ENCODE measurements at regions not wholly inside any gene's neighbourhood (a gene's known extent, or its start where the extent isn't known, plus 50 kb on each side); places are given as distances from the start of the nearest gene placed in this dataset.

DNA sequence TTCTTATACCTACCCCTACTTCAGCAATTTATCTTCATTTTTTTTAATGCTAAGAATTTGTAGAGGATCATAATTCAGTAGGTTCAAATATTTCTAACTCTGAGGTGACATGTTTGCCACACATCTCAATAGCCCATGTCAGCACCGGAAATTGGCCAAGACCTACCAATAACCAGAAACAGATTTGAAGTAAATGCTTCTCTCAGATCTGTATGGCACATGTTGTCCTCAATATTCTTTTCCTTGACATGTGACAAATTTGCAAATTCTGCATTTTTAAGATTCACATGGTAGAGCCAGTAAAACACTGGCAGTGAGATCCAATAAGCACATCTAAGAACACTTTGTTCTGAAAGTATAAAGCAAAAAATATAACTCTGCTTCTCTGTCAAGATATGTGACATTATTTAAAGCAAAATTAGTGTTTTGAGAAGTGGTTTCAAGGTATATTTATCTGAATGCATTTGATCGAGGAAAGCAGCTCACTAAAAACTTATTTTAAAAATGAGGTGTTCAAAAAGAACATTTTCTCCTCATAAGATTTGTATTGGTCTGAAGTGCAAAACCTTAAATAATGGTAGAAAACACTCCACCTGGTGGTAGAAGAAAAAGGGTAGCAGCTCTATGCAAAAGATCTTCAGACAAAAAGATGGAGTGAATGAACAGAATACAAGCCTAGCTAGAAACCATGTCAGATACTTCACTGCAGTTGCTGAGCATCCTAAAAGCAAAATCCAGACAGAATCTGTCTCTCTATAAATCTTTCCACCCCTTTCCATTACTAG, 513.8 kb upstream of the FAM241A start:
- no peak for DNase-seq

- DNase-seq: no peak
Measured at GRCh38 chr4:111632641-111633151, 512.6 kb upstream of the FAM241A start.

GRCh38 chr4:111633663-111634266, 511.5 kb upstream of the FAM241A start:
- DNase-seq: no peak

DNA sequence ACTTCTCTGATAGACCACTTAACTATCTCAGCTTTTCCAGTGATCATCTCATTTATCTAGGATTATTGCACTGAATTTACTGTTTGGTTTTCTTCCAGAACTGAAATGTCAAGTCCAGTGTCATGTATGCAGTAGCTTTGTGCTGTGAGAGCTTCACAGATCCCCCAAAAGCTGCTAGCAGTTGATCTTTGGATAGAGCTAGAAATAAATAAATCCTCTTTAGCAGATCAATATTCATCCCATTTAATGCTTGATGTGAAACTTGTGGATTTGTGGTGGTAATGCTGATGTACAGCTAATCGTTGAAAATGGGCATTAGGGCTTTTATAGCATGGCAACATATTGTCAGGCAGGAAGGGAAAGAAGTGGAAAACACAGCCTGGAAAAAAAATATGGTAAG, 509.6 kb upstream of the FAM241A start:
- no peak for DNase-seq

DNA sequence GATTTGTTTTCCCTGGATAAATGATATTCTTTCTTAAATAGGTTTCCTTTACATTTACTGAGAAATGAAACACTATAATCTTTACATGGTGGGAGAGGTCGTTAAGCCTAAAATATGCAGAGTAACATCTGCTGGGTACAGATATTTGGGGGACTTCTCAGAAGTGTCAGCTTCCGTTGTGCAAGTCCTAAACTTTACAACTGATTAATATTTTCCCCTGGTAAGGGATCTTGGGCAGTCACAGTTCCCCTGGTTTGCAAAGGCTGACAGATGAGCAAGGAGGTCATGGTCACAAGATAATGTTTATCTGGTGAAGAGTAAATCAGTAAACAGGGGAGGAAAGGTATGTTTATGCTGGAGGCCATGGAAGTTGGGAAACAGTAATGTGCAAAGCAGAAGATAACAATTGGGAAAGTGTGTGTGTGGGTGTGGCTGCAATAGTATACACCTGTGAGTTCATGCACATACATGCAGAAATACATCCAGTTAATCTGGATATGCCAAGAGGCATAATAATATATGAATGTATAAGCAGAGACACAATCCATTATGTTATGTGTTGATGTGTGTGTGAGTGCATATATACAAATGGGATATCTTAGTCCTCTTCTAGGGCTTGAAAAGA, 508.2 kb upstream of the FAM241A start:
- DNase-seq: no peak

DNA sequence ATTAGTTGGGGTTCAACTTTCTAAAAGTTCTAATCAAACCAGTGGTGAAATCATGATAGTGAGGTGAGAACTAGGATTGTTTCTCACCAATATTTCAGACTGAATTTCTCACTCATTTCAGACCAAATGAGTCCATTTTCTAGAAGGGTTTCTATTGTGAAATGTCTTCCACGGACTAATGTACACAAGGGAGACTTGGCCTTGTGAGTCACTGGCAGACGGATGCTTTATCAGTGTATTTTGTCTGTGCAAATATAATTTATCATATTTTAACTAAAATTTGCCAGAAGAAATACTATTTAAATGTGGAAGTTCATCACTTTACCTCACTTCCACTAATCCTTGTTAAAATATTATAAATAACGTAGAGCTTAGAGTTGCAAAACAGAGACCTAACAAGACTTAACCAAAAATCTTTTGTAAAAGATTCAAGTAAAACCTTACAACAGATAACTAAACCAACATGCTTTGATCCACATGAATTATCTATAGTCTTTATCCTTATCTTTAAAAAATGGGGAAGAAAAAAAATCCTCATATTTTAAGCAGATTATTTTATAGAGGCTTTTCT, 506.0 kb upstream of the FAM241A start:
- no peak for DNase-seq

GRCh38 chr4:111639876-111640275, 505.4 kb upstream of the FAM241A start:
- no peak for DNase-seq

GRCh38 chr4:111641813-111642579, 503.3 kb upstream of the FAM241A start:
- DNase-seq: no peak

DNA sequence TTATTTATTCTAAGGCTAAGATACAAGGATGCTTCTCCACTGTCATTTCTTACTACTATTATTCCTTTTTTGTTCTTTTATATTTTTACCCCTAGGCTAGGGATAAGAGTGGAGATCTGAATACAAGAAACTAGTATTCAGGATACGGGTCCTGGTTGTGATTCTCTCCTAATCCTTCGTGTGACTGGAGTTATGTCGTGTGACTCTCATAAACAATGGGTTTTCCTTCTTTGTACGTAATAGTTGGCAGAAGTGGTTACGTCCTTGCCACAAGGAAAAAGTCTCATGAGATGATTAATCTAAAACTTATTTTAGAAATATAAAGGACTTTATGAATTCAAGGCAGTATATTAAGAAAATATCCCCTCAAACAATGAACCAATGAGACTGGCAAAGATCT, 497.2 kb upstream of the FAM241A start:
- no peak for DNase-seq

DNA sequence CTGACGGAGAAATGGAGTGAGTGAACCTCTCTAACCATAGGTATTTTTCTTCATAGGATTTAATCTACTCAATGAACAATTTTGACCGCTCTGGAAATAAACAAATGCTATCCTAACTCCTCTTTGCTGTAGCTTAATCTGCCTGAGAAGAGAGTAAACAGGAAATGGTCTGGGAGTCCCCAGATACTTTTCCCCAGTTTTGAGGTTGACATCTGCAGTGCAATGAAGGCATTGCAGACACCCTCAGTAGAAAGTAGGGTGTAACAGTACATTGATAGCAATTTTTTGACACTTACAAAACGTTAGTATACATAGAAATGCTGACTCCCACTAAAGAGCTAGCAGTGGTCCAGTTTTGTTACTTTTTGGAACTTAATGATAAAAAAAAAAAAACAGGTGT, 495.9 kb upstream of the FAM241A start:
- no peak for DNase-seq

- no peak for DNase-seq
Measured at GRCh38 chr4:111650146-111650545, 495.1 kb upstream of the FAM241A start.

DNA sequence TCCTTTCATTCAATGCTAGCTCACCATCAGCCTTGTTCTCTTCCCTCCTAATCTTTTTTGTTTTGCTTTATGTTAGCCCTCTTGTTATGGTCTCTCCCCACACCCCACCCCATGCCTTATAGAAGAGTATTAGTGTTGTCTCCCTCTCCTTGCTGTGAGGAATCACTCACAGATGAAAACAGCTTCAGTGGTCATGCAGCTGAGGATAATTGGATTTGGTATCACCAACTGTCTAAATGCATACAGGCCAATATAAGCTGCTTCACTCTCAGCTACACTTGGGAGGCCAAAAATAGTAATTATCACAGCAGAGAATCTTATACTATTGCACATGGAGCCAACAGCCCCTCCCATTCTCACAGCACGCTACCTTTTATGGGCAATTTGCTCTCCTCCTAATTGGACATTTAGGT, 494.6 kb upstream of the FAM241A start:
- peak; percentile 82 for DNase-seq

- DNase-seq: no peak
Measured at GRCh38 chr4:111652236-111652635, 493.0 kb upstream of the FAM241A start.

DNA sequence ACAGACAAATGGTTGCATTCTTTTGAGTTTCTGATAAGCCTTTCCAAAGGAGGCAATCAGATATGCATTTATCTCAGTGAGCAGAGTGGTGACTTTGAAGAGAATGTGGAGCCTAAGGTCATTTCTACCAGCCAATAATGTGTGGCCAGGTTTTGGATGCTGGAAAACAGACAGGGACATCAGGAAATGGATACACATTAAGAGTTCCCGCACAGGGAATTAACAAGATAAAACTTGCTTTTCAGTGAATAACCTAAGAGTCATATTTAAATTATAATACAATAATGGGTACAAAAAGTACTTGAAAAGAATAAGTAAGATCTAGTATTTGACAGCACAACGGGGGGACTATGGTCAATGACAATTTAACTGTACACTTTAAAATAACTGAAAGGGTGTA, 492.3 kb upstream of the FAM241A start:
- DNase-seq: no peak

GRCh38 chr4:111662496-111662895, 482.8 kb upstream of the FAM241A start:
- DNase-seq: no peak

DNA sequence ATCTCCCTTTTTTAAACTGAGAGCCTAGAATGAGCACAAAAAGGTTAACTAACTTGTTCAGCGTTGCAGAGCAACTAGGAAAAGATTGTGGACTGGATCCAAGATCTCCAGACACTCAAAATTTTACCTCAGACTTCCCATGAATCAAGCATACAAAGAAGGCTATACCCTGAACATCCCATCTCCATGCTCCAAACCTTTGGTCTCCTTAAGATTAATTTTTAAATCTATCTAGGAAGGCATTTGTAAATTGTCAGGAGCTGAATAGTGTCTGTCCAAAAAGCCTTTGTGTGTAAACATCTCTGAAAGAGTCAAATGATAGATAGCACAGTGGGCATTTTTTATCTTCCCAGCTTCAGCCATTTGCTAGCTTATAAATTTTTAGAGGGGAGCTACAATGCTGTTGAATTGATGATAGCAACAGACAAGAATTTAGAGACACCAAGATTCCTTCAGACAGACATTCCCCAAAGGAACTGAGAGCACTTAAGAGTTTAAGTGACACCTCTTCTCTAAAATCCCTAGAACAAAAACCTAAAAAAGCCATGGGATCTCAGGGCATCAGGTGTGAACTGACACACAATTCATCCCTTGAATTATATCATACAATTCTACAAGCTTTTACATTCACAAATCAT, 480.8 kb upstream of the FAM241A start:
- DNase-seq: no peak

DNA sequence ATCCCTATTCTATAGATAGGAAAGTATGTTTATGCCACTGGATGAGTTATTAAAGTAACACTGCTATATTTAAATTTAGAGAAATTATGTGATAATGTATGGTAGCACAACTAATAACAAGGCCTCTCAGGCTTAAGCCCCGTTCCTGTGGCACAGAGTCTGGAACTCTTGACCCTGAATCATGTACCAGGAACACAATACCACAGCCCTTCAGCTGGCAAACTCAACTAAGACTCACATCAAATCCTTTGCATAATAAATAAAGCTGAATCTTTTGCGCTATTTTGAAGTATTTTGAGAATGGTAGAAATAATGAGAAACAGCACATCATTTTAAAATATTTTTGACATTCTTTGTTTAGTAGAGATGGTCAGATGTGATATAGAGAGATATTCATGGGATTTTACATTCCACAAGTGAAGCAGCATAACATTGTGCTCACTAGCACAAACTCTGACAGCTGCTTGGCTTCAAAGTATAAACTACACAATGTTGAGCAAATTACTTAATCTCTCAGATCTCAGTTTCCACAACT, 478.4 kb upstream of the FAM241A start:
- no peak for DNase-seq

DNA sequence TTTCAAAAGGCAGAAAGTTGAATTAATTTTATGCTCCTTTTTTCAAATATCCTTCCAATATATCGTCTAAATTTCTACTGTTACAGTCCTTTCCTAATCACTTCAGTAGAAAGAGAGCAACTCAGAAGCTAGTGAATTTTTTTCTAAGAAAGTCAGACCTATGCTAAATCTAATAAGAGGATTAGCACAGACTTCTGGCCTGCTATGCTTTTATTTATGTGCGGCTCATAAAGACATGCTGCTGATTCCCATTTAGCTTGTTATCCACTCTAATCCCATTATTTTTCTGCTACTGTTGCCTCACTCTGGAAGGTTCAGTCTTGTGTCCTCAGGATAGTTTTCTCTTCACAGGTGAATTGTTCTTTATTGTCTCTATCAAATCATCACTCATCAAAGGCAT, 473.5 kb upstream of the FAM241A start:
- DNase-seq: no peak

DNA sequence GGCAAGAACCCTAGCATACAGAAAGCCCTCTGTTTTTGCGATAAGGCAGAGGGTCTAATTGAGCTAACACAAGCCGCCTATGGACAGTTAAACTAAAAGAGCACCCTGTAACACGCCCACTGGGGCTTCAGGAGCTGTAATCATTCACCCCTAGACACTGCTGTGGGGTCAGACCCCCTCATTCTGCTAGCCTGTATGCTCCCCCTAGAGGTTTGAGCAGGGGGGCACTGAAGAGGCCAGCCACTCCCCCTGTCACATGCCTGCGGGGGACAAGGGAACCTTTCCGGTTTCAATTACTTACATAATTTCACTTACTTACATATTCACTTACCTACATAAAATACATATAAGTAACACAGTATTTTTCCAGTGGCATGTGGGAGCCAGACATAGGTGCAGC, 469.5 kb upstream of the FAM241A start:
- DNase-seq: no peak

DNA sequence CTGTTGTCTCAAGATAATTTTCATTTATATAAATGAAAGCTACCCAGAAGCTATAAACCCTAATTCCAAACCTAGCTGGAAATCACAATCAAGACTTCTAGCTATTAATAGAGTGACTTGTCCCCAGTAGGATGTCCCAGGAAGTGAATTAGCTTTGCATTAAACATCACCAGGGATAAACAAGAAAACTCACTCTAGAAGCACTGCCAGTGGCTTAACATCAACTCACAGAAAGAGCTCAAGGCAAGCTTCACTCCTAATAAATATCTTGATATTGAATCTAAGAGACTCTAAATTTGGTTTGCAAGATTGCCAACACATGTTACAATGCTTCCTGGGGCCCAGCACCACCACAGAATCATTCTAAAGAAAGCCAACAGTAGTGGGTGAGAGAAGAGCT, 468.7 kb upstream of the FAM241A start:
- DNase-seq: no peak

DNA sequence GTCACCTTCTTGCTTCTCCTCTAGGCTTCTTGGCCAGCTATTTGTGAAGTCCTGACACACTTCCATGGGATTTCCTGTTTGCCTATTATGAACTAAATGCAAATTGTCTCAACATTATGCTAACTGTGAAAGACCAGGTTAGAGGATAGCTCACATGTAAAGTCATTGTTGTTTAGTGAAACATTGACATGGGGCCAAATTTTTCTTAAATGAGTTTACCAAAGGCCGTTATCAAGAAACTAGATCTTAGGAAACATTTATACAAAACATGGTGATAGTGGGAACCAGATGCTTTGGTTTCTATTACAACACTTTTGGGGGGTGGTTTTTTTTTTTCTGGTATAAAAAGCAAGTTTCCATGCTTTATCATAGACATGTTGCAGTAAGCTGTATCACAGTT, 466.8 kb upstream of the FAM241A start:
- DNase-seq: no peak

GRCh38 chr4:111678908-111679307, 466.3 kb upstream of the FAM241A start:
- DNase-seq: no peak

Data from NCI-H2081 treated with DMSO at 0.1 percent for 48 hours (cell line).